Type B pancreatic cell (in vitro differentiated cells): ENCODE measurements at regions not wholly inside any gene's neighbourhood (a gene's known extent, or its start where the extent isn't known, plus 50 kb on each side); places are given as distances from the start of the nearest gene placed in this dataset.

Experiments
- DNase-seq: peaks from one replicate; pipeline ENCODE4 v3.0.0; 2021; ENCODE audit warnings: mixed read lengths; ENCODE audit not compliant: unreplicated experiment; ENCODE audit errors: extremely low spot score
- H3K27ac Mint-ChIP-seq: 2 replicates; pipeline ENCODE4 v1.8.0; 2021; ENCODE audit warnings: mild to moderate bottlenecking, mixed read lengths
- H3K27me3 Mint-ChIP-seq: 2 replicates; pipeline ENCODE4 v1.8.0; 2021; ENCODE audit warnings: mixed read lengths
- H3K36me3 Mint-ChIP-seq: 2 replicates; pipeline ENCODE4 v1.8.0; 2021; ENCODE audit warnings: mixed read lengths
- H3K4me1 Mint-ChIP-seq: one replicate; pipeline ENCODE4 v1.8.0; 2021; ENCODE audit warnings: mixed read lengths; ENCODE audit not compliant: unreplicated experiment
- H3K4me3 Mint-ChIP-seq: 2 replicates; pipeline ENCODE4 v1.8.0; 2021; ENCODE audit warnings: mild to moderate bottlenecking, mixed read lengths
- H3K9me3 Mint-ChIP-seq: 2 replicates; pipeline ENCODE4 v1.8.0; 2021; ENCODE audit warnings: mixed read lengths
- CTCF ChIP-seq: fragments of 200-600 bp; sonication (generic); conservative IDR thresholded peaks from 2 replicates; pipeline ENCODE4 v1.5.0; 2021; ENCODE audit warnings: antibody characterized with exemption, mild to moderate bottlenecking

GRCh38 chr9:81381694-81382093, 307.7 kb downstream of the TLE1 start:
- H3K4me3 Mint-ChIP-seq: no peak overlapping the region
- DNase-seq: no peak
- H3K4me1 Mint-ChIP-seq: peaks cover 22% of the 10 kb centered on the region
- no peaks in the 10 kb centered on the region for H3K36me3 Mint-ChIP-seq
- peaks cover 36% of the 10 kb centered on the region for H3K27me3 Mint-ChIP-seq
- TF ChIP-seq CTCF: no peak
- no peak overlapping the region for H3K27ac Mint-ChIP-seq
- H3K9me3 Mint-ChIP-seq: no peaks in the 10 kb centered on the region

GRCh38 chr9:81380504-81381359, 308.6 kb downstream of the TLE1 start:
- H3K4me3 Mint-ChIP-seq: peak overlapping the region; percentile 26
- TF ChIP-seq CTCF: no peak
- peak overlapping the region; percentile 15 for H3K27ac Mint-ChIP-seq
- peaks cover 40% of the 10 kb centered on the region for H3K27me3 Mint-ChIP-seq
- DNase-seq: no peak
- H3K4me1 Mint-ChIP-seq: peaks cover 25% of the 10 kb centered on the region
- H3K9me3 Mint-ChIP-seq: no peaks in the 10 kb centered on the region
- H3K36me3 Mint-ChIP-seq: no peaks in the 10 kb centered on the region

- H3K4me1 Mint-ChIP-seq: peaks cover 32% of the 10 kb centered on the region
- H3K27me3 Mint-ChIP-seq: peaks cover 39% of the 10 kb centered on the region
- no peak overlapping the region for H3K27ac Mint-ChIP-seq
- no peak for DNase-seq
- no peak overlapping the region for H3K4me3 Mint-ChIP-seq
- no peaks in the 10 kb centered on the region for H3K36me3 Mint-ChIP-seq
- H3K9me3 Mint-ChIP-seq: no peaks in the 10 kb centered on the region
- no peak for TF ChIP-seq CTCF
Observed at GRCh38 chr9:81379655-81380054, 309.7 kb downstream of the TLE1 start.

GRCh38 chr9:81377921-81378320, 311.4 kb downstream of the TLE1 start:
- TF ChIP-seq CTCF: no peak
- Mint-ChIP-seq H3K27ac (no peak overlapping the region), H3K36me3 (no peaks in the 10 kb centered on the region), H3K9me3 (no peaks in the 10 kb centered on the region), H3K4me3 (no peak overlapping the region), H3K4me1 (peaks cover 38% of the 10 kb centered on the region), H3K27me3 (peaks cover 44% of the 10 kb centered on the region)
- no peak for DNase-seq

GRCh38 chr9:81377320-81377719, 312.0 kb downstream of the TLE1 start:
- Mint-ChIP-seq H3K36me3 (no peaks in the 10 kb centered on the region), H3K9me3 (no peaks in the 10 kb centered on the region), H3K27ac (no peak overlapping the region), H3K4me1 (peaks cover 44% of the 10 kb centered on the region), H3K27me3 (peaks cover 42% of the 10 kb centered on the region), H3K4me3 (peak overlapping the region; percentile 11)
- TF ChIP-seq CTCF: no peak
- no peak for DNase-seq
